ENCODE measurements at regions not wholly inside any gene's neighbourhood (a gene's known extent, or its start where the extent isn't known, plus 50 kb on each side); places are given as distances from the start of the nearest gene placed in this dataset.

GRCh38 chr1:241413386-241413785 is 56.4 kb upstream of the RGS7 start:
- no peak for TF ChIP-seq CTCF (IDR thresholded peaks at IDR 0.05)
- no peak for TF ChIP-seq REST (IDR thresholded peaks at IDR 0.05; ENCODE audit: insufficient read depth in 1 of 2, low read depth in 2 of 2, low read length in 1 of 2)
- no peak for TF ChIP-seq SIN3A (IDR thresholded peaks at IDR 0.05; ENCODE audit: borderline replicate concordance, insufficient read depth, low read depth, low read length)
- no peak for TF ChIP-seq POLR2AphosphoS5 (IDR thresholded peaks at IDR 0.05; ENCODE audit: low read depth, low read length)

All from Panc1 (cell line).